ENCODE measurements at regions not wholly inside any gene's neighbourhood (a gene's known extent, or its start where the extent isn't known, plus 50 kb on each side); places are given as distances from the start of the nearest gene placed in this dataset.

- TF ChIP-seq CTCF (IDR thresholded peaks at IDR 0.05 in 2 of 3, conservative IDR thresholded peaks at IDR 0.05 in 1 of 3; ENCODE audit: borderline replicate concordance in 1 of 3, insufficient read depth in 1 of 3, low read depth in 2 of 3, low read length in 2 of 3) (no peak), EZH2 (IDR thresholded peaks at IDR 0.05) (no peak), POLR2A (IDR thresholded peaks at IDR 0.05; ENCODE audit: borderline replicate concordance, extremely low read depth, insufficient read depth, insufficient read length) (no peak), TCF7L2 (IDR thresholded peaks at IDR 0.05; ENCODE audit: borderline replicate concordance, extremely low read depth, insufficient read depth, insufficient read length) (no peak), ELF1 (IDR thresholded peaks at IDR 0.05; ENCODE audit: borderline replicate concordance, low read depth) (no peak), RAD21 (IDR thresholded peaks at IDR 0.05; ENCODE audit: low read depth) (no peak), FOSL1 (IDR thresholded peaks at IDR 0.05; ENCODE audit: low read depth) (no peak)
Measured at GRCh38 chr3:159208050-159208449, 406.2 kb downstream of the MFSD1 start.

Measured in HCT116 (cell line).